MM.1S (cell line): ENCODE measurements at regions not wholly inside any gene's neighbourhood (a gene's known extent, or its start where the extent isn't known, plus 50 kb on each side); places are given as distances from the start of the nearest gene placed in this dataset.

ENCODE experiments used
- DNase-seq: peaks from one replicate; pipeline ENCODE4 v3.0.0-alpha.2; 2015
- H2AFZ ChIP-seq: fragments of 300-600 bp; sonication (generic); 2 replicates; pipeline ENCODE4 v1.6.0; 2016; ENCODE audit warnings: antibody characterized with exemption, low read length
- H3F3A ChIP-seq: fragments of 300-600 bp; sonication (generic); 2 replicates; pipeline ENCODE4 v1.6.1; 2016; ENCODE audit warnings: mild to moderate bottlenecking, antibody characterized with exemption, low read length, moderate library complexity, mixed read lengths; ENCODE audit not compliant: insufficient read depth
- H3K27ac ChIP-seq: fragments of 300-600 bp; sonication (generic); 2 replicates; pipeline ENCODE4 v1.5.1; 2016; ENCODE audit warnings: mild to moderate bottlenecking, low read length
- H3K27me3 ChIP-seq: fragments of 300-600 bp; sonication (generic); replicated peaks from 2 replicates; pipeline ENCODE4 v1.6.0; 2016; ENCODE audit warnings: low read length; ENCODE audit not compliant: insufficient read depth
- H3K36me3 ChIP-seq: fragments of 300-600 bp; sonication (generic); replicated peaks from 2 replicates; pipeline ENCODE4 v1.6.1; 2016; ENCODE audit warnings: mild to moderate bottlenecking, low read length, mixed read lengths; ENCODE audit not compliant: insufficient read depth
- H3K4me1 ChIP-seq: fragments of 300-600 bp; sonication (generic); 2 replicates; pipeline ENCODE4 v1.6.1; 2016; ENCODE audit warnings: low read length, mixed read lengths
- H3K4me2 ChIP-seq: fragments of 300-600 bp; sonication (generic); 2 replicates; pipeline ENCODE4 v1.6.0; 2016; ENCODE audit warnings: low read depth, low read length
- H3K4me3 ChIP-seq: fragments of 300-600 bp; sonication (generic); 2 replicates; pipeline ENCODE4 v1.5.1; 2016; ENCODE audit warnings: low read length, mixed read lengths
- H3K79me2 ChIP-seq: fragments of 300-600 bp; sonication (generic); 2 replicates; pipeline ENCODE4 v1.6.1; 2016; ENCODE audit warnings: mixed run types, low read length, mixed read lengths
- H3K9ac ChIP-seq: fragments of 300-600 bp; sonication (generic); 2 replicates; pipeline ENCODE4 v1.6.1; 2016; ENCODE audit warnings: low read length, mixed read lengths
- H3K9me2 ChIP-seq: fragments of 300-600 bp; sonication (generic); replicated peaks from 2 replicates; pipeline ENCODE4 v1.6.1; 2016; ENCODE audit warnings: mild to moderate bottlenecking, low read length, mixed read lengths; ENCODE audit not compliant: insufficient read depth
- H3K9me3 ChIP-seq: fragments of 300-600 bp; sonication (generic); replicated peaks from 2 replicates; pipeline ENCODE4 v1.6.1; 2016; ENCODE audit warnings: mild to moderate bottlenecking, low read length, mixed read lengths; ENCODE audit not compliant: insufficient read depth
- H4K20me1 ChIP-seq: fragments of 300-600 bp; sonication (generic); 2 replicates; pipeline ENCODE4 v1.6.1; 2016; ENCODE audit warnings: mild to moderate bottlenecking, low read length, moderate library complexity, mixed read lengths; ENCODE audit not compliant: insufficient read depth
- CTCF ChIP-seq: fragments of 300-600 bp; sonication (generic); IDR thresholded peaks from 2 replicates; pipeline ENCODE4 v1.5.1; 2016; ENCODE audit warnings: antibody characterized with exemption, low read length, mixed read lengths
- EZH2 ChIP-seq: fragments of 300-600 bp; sonication (generic); optimal IDR thresholded peaks from 2 replicates; pipeline ENCODE3; 2017; ENCODE audit warnings: low read depth, mild to moderate bottlenecking, antibody characterized with exemption, low read length, mixed read lengths
- EZH2phosphoT487 ChIP-seq: fragments of 300-600 bp; sonication (generic); IDR thresholded peaks from 2 replicates; pipeline ENCODE4 v1.6.1; 2018; ENCODE audit warnings: antibody characterized with exemption, low read length

GRCh38 chr4:175341203-175341755, 423.1 kb downstream of the ADAM29 start:
- no peaks in the 10 kb centered on the region for H3K79me2 ChIP-seq
- no peaks in the 10 kb centered on the region for H3K4me1 ChIP-seq
- H3K27me3 ChIP-seq: no peaks in the 10 kb centered on the region
- H3K4me3 ChIP-seq: no peak overlapping the region
- TF ChIP-seq EZH2 (no peak), EZH2phosphoT487 (no peak), CTCF (no peak)
- H3K9me3 ChIP-seq: no peaks in the 10 kb centered on the region
- H3F3A ChIP-seq: no peaks in the 10 kb centered on the region
- no peaks in the 10 kb centered on the region for H3K36me3 ChIP-seq
- H3K4me2 ChIP-seq: no peak overlapping the region
- H2AFZ ChIP-seq: no peak overlapping the region
- no peak for DNase-seq
- H3K9me2 ChIP-seq: no peaks in the 10 kb centered on the region
- H3K27ac ChIP-seq: no peak overlapping the region
- H3K9ac ChIP-seq: no peak overlapping the region
- H4K20me1 ChIP-seq: no peaks in the 10 kb centered on the region

GRCh38 chr4:175346376-175346775, 428.2 kb downstream of the ADAM29 start:
- H3K27me3 ChIP-seq: no peaks in the 10 kb centered on the region
- H3F3A ChIP-seq: no peaks in the 10 kb centered on the region
- no peak overlapping the region for H3K4me3 ChIP-seq
- no peak overlapping the region for H3K9ac ChIP-seq
- H3K36me3 ChIP-seq: no peaks in the 10 kb centered on the region
- H3K9me3 ChIP-seq: no peaks in the 10 kb centered on the region
- TF ChIP-seq EZH2phosphoT487: no peak
- H3K79me2 ChIP-seq: no peaks in the 10 kb centered on the region
- no peaks in the 10 kb centered on the region for H3K9me2 ChIP-seq
- no peak overlapping the region for H2AFZ ChIP-seq
- H3K4me2 ChIP-seq: no peak overlapping the region
- H3K4me1 ChIP-seq: no peaks in the 10 kb centered on the region
- no peak for DNase-seq
- no peak overlapping the region for H3K27ac ChIP-seq
- H4K20me1 ChIP-seq: no peaks in the 10 kb centered on the region

GRCh38 chr4:175350246-175350645, 432.1 kb downstream of the ADAM29 start:
- H3K36me3 ChIP-seq: no peaks in the 10 kb centered on the region
- no peak for DNase-seq
- H2AFZ ChIP-seq: no peak overlapping the region
- H3K9me2 ChIP-seq: no peaks in the 10 kb centered on the region
- no peak overlapping the region for H3K4me3 ChIP-seq
- no peaks in the 10 kb centered on the region for H3K27me3 ChIP-seq
- no peak for TF ChIP-seq EZH2
- H3K27ac ChIP-seq: no peak overlapping the region
- no peaks in the 10 kb centered on the region for H3K4me1 ChIP-seq
- H3K4me2 ChIP-seq: no peak overlapping the region
- no peaks in the 10 kb centered on the region for H4K20me1 ChIP-seq
- no peak overlapping the region for H3K9ac ChIP-seq
- no peaks in the 10 kb centered on the region for H3K9me3 ChIP-seq
- no peaks in the 10 kb centered on the region for H3F3A ChIP-seq
- no peaks in the 10 kb centered on the region for H3K79me2 ChIP-seq

- H3K27ac ChIP-seq: no peak overlapping the region
Observed at GRCh38 chr4:175351473-175351872, 433.3 kb downstream of the ADAM29 start.

More at GRCh38 chr4:175351473-175351872, 433.3 kb downstream of the ADAM29 start:
- Histone ChIP-seq H3K4me2 (no peak overlapping the region), H4K20me1 (no peaks in the 10 kb centered on the region), H3K27me3 (no peaks in the 10 kb centered on the region), H3K9ac (no peak overlapping the region), H3F3A (no peaks in the 10 kb centered on the region), H3K36me3 (no peaks in the 10 kb centered on the region), H3K9me3 (no peaks in the 10 kb centered on the region), H3K9me2 (no peaks in the 10 kb centered on the region), H3K79me2 (no peaks in the 10 kb centered on the region), H3K4me1 (no peaks in the 10 kb centered on the region), H2AFZ (no peak overlapping the region), H3K4me3 (no peak overlapping the region)
- TF ChIP-seq EZH2phosphoT487 (no peak), CTCF (no peak), EZH2 (no peak)
- no peak for DNase-seq
